ENCODE measurements at regions not wholly inside any gene's neighbourhood (a gene's known extent, or its start where the extent isn't known, plus 50 kb on each side); places are given as distances from the start of the nearest gene placed in this dataset.
"Not testable (repeated sequence)": the region's sequence is repeated elsewhere in the genome, so short reads cannot be mapped to it uniquely, and the experiment has no call there.

- Mint-ChIP-seq H3K4me3 (ENCODE audit: unreplicated experiment) (no peak overlapping the region), H3K27me3 (ENCODE audit: unreplicated experiment) (no peaks in the 10 kb centered on the region), H3K9me3 (ENCODE audit: unreplicated experiment) (peaks cover 33% of the 10 kb centered on the region), H3K4me1 (ENCODE audit: unreplicated experiment) (no peaks in the 10 kb centered on the region), H3K36me3 (ENCODE audit: unreplicated experiment) (no peaks in the 10 kb centered on the region), H3K27ac (ENCODE audit: unreplicated experiment) (no peak overlapping the region)
- TF ChIP-seq, protein P1, sequence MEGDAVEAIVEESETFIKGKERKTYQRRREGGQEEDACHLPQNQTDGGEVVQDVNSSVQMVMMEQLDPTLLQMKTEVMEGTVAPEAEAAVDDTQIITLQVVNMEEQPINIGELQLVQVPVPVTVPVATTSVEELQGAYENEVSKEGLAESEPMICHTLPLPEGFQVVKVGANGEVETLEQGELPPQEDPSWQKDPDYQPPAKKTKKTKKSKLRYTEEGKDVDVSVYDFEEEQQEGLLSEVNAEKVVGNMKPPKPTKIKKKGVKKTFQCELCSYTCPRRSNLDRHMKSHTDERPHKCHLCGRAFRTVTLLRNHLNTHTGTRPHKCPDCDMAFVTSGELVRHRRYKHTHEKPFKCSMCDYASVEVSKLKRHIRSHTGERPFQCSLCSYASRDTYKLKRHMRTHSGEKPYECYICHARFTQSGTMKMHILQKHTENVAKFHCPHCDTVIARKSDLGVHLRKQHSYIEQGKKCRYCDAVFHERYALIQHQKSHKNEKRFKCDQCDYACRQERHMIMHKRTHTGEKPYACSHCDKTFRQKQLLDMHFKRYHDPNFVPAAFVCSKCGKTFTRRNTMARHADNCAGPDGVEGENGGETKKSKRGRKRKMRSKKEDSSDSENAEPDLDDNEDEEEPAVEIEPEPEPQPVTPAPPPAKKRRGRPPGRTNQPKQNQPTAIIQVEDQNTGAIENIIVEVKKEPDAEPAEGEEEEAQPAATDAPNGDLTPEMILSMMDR (IDR thresholded peaks at IDR 0.05) = no peak
- no peak for DNase-seq (ENCODE audit: extremely low spot score, unreplicated experiment)
Measured at GRCh38 chr2:78757640-78758039, 267.9 kb upstream of the REG3G start.

- not testable (repeated sequence) for H3K36me3 Mint-ChIP-seq (ENCODE audit: unreplicated experiment); H3K27ac Mint-ChIP-seq (ENCODE audit: unreplicated experiment); DNase-seq (ENCODE audit: extremely low spot score, unreplicated experiment); H3K4me1 Mint-ChIP-seq (ENCODE audit: unreplicated experiment); H3K27me3 Mint-ChIP-seq (ENCODE audit: unreplicated experiment); H3K4me3 Mint-ChIP-seq (ENCODE audit: unreplicated experiment)
- H3K9me3 Mint-ChIP-seq (ENCODE audit: unreplicated experiment) = peaks cover 44% of the 10 kb centered on the region
Measured at GRCh38 chr2:78758765-78759164, 266.7 kb upstream of the REG3G start.

DNA sequence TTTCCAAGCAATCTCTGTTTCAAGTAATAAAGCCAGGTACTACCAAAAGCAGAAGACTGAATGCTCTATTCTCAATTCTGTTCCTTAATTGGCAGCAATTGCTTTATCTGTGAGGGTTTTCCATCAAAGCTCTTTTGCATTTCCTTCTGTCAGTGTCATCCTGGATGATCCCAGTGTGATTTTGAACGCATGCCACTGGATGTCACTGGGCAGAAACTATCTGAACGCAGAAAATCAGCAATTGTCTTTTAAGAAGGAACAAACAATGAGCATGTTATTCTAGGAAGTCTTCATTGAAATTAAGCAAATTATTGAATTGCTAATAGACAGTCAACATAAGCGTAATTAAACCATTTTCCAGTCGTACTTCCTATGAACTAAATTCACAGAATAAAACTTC, 259.0 kb upstream of the REG3G start:
- no peaks in the 10 kb centered on the region for H3K36me3 Mint-ChIP-seq (ENCODE audit: unreplicated experiment)
- no peak overlapping the region for H3K4me3 Mint-ChIP-seq (ENCODE audit: unreplicated experiment)
- no peak for DNase-seq (ENCODE audit: extremely low spot score, unreplicated experiment)
- H3K9me3 Mint-ChIP-seq (ENCODE audit: unreplicated experiment) = peaks cover 26% of the 10 kb centered on the region
- H3K27ac Mint-ChIP-seq (ENCODE audit: unreplicated experiment) = no peak overlapping the region
- TF ChIP-seq, protein P1 (IDR thresholded peaks at IDR 0.05) = no peak
- no peaks in the 10 kb centered on the region for H3K4me1 Mint-ChIP-seq (ENCODE audit: unreplicated experiment)
- no peaks in the 10 kb centered on the region for H3K27me3 Mint-ChIP-seq (ENCODE audit: unreplicated experiment)

DNA sequence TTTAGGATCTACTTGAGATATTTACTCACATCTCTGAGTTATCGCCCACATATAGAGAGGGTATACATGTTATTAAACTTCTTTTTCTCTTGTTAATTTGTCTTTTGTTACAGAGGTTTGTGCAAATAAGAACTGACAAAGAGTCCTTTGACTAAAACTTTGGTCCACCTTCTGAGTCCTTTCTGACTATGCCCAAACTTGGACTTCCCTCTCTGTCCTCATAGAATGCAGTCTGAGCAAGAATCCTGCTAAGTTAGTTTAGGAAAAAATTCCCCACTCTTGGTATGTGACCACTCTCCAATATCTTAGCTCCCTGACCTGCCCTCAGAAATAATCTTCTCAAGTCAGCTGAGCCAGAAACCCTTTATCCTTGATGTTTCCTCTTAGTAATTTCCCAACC, 257.5 kb upstream of the REG3G start:
- DNase-seq (ENCODE audit: extremely low spot score, unreplicated experiment) = no peak
- no peaks in the 10 kb centered on the region for H3K36me3 Mint-ChIP-seq (ENCODE audit: unreplicated experiment)
- H3K4me3 Mint-ChIP-seq (ENCODE audit: unreplicated experiment) = no peak overlapping the region
- no peak overlapping the region for H3K27ac Mint-ChIP-seq (ENCODE audit: unreplicated experiment)
- no peaks in the 10 kb centered on the region for H3K4me1 Mint-ChIP-seq (ENCODE audit: unreplicated experiment)
- H3K9me3 Mint-ChIP-seq (ENCODE audit: unreplicated experiment) = peaks cover 12% of the 10 kb centered on the region
- no peaks in the 10 kb centered on the region for H3K27me3 Mint-ChIP-seq (ENCODE audit: unreplicated experiment)
- TF ChIP-seq, protein P1 (IDR thresholded peaks at IDR 0.05) = no peak

DNA sequence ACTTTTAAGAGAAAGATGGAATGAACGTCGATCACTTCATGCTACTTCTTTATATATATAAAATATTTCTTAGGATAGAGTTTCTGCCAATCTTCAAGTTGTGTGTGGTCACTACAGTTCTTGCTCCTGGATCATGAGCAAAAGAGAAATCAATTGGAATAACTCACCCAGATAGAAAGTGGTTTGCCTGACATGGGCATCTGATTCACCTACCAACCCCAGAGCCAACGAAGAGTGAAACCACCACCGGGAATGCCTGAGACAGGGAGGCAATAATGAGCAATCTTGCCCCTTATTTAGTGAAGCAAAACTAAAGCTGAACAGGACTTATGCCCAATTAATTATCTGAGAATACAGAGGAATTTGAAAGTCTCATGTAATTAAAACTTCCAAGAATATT, 250.2 kb upstream of the REG3G start:
- no peaks in the 10 kb centered on the region for H3K27me3 Mint-ChIP-seq (ENCODE audit: unreplicated experiment)
- H3K27ac Mint-ChIP-seq (ENCODE audit: unreplicated experiment) = no peak overlapping the region
- H3K36me3 Mint-ChIP-seq (ENCODE audit: unreplicated experiment) = no peaks in the 10 kb centered on the region
- DNase-seq (ENCODE audit: extremely low spot score, unreplicated experiment) = no peak
- peaks cover 13% of the 10 kb centered on the region for H3K9me3 Mint-ChIP-seq (ENCODE audit: unreplicated experiment)
- no peaks in the 10 kb centered on the region for H3K4me1 Mint-ChIP-seq (ENCODE audit: unreplicated experiment)
- TF ChIP-seq, protein P1 (IDR thresholded peaks at IDR 0.05) = no peak
- H3K4me3 Mint-ChIP-seq (ENCODE audit: unreplicated experiment) = no peak overlapping the region
